ENCODE measurements at regions not wholly inside any gene's neighbourhood (a gene's known extent, or its start where the extent isn't known, plus 50 kb on each side); places are given as distances from the start of the nearest gene placed in this dataset.

- Histone ChIP-seq H3K27me3 (ENCODE audit: low read length) (no peaks in the 10 kb centered on the region), H3K79me2 (ENCODE audit: insufficient read depth, low read length) (no peaks in the 10 kb centered on the region), H2AFZ (ENCODE audit: low read depth, low read length, severe bottlenecking) (no peak overlapping the region), H3K4me3 (ENCODE audit: insufficient read depth, low read length, poor library complexity, severe bottlenecking) (no peak overlapping the region), H3K9me2 (replicated peaks; ENCODE audit: insufficient read depth, low read length) (no peaks in the 10 kb centered on the region), H3F3A (ENCODE audit: insufficient read depth) (no peaks in the 10 kb centered on the region), H3K27ac (ENCODE audit: low read depth, low read length) (no peak overlapping the region), H3K4me2 (ENCODE audit: low read depth, low read length, poor library complexity, severe bottlenecking) (no peak overlapping the region), H4K20me1 (ENCODE audit: low read depth, low read length) (no peaks in the 10 kb centered on the region), H3K9ac (ENCODE audit: low read length) (no peak overlapping the region), H3K36me3 (ENCODE audit: low read length) (no peaks in the 10 kb centered on the region), H3K9me3 (ENCODE audit: insufficient read depth, low read length) (no peaks in the 10 kb centered on the region)
- no peak for TF ChIP-seq CTCF (IDR thresholded peaks at IDR 0.05; ENCODE audit: insufficient read depth, low read length, poor library complexity, severe bottlenecking)
These were observed 348.1 kb upstream of the MIR17HG start for GRCh38 chr13:90999401-90999800.

GRCh38 chr13:91001371-91001770, 346.1 kb upstream of the MIR17HG start:
- H3K4me2 ChIP-seq (ENCODE audit: low read depth, low read length, poor library complexity, severe bottlenecking), result no peak overlapping the region
- no peaks in the 10 kb centered on the region for H3K79me2 ChIP-seq (ENCODE audit: insufficient read depth, low read length)
- no peak overlapping the region for H2AFZ ChIP-seq (ENCODE audit: low read depth, low read length, severe bottlenecking)
- H4K20me1 ChIP-seq (ENCODE audit: low read depth, low read length), result no peaks in the 10 kb centered on the region
- H3K9me3 ChIP-seq (ENCODE audit: insufficient read depth, low read length), result no peaks in the 10 kb centered on the region
- no peak overlapping the region for H3K9ac ChIP-seq (ENCODE audit: low read length)
- H3K4me3 ChIP-seq (ENCODE audit: insufficient read depth, low read length, poor library complexity, severe bottlenecking), result no peak overlapping the region
- H3K9me2 ChIP-seq (replicated peaks; ENCODE audit: insufficient read depth, low read length), result no peaks in the 10 kb centered on the region
- H3K27me3 ChIP-seq (ENCODE audit: low read length), result no peaks in the 10 kb centered on the region
- H3F3A ChIP-seq (ENCODE audit: insufficient read depth), result no peaks in the 10 kb centered on the region
- TF ChIP-seq EZH2phosphoT487 (conservative IDR thresholded peaks at IDR 0.05; ENCODE audit: low read length) (no peak), CTCF (IDR thresholded peaks at IDR 0.05; ENCODE audit: insufficient read depth, low read length, poor library complexity, severe bottlenecking) (no peak)
- H3K36me3 ChIP-seq (ENCODE audit: low read length), result no peaks in the 10 kb centered on the region
- no peak overlapping the region for H3K27ac ChIP-seq (ENCODE audit: low read depth, low read length)

- no peak for TF ChIP-seq CTCF (IDR thresholded peaks at IDR 0.05; ENCODE audit: insufficient read depth, low read length, poor library complexity, severe bottlenecking)
- no peak for TF ChIP-seq EZH2phosphoT487 (conservative IDR thresholded peaks at IDR 0.05; ENCODE audit: low read length)
- no peak overlapping the region for H3K9ac ChIP-seq (ENCODE audit: low read length)
- H3K36me3 ChIP-seq (ENCODE audit: low read length), result no peaks in the 10 kb centered on the region
- no peaks in the 10 kb centered on the region for H3K9me2 ChIP-seq (replicated peaks; ENCODE audit: insufficient read depth, low read length)
- H3K79me2 ChIP-seq (ENCODE audit: insufficient read depth, low read length), result no peaks in the 10 kb centered on the region
- H2AFZ ChIP-seq (ENCODE audit: low read depth, low read length, severe bottlenecking), result no peak overlapping the region
- no peaks in the 10 kb centered on the region for H3K27me3 ChIP-seq (ENCODE audit: low read length)
- H3K4me3 ChIP-seq (ENCODE audit: insufficient read depth, low read length, poor library complexity, severe bottlenecking), result no peak overlapping the region
- no peak overlapping the region for H3K27ac ChIP-seq (ENCODE audit: low read depth, low read length)
- H3K9me3 ChIP-seq (ENCODE audit: insufficient read depth, low read length), result no peaks in the 10 kb centered on the region
- H3K4me2 ChIP-seq (ENCODE audit: low read depth, low read length, poor library complexity, severe bottlenecking), result no peak overlapping the region
- no peaks in the 10 kb centered on the region for H4K20me1 ChIP-seq (ENCODE audit: low read depth, low read length)
- no peaks in the 10 kb centered on the region for H3F3A ChIP-seq (ENCODE audit: insufficient read depth)
These were observed 332.8 kb upstream of the MIR17HG start for GRCh38 chr13:91014696-91015095.
